ENCODE measurements at regions not wholly inside any gene's neighbourhood (a gene's known extent, or its start where the extent isn't known, plus 50 kb on each side); places are given as distances from the start of the nearest gene placed in this dataset.

DNA sequence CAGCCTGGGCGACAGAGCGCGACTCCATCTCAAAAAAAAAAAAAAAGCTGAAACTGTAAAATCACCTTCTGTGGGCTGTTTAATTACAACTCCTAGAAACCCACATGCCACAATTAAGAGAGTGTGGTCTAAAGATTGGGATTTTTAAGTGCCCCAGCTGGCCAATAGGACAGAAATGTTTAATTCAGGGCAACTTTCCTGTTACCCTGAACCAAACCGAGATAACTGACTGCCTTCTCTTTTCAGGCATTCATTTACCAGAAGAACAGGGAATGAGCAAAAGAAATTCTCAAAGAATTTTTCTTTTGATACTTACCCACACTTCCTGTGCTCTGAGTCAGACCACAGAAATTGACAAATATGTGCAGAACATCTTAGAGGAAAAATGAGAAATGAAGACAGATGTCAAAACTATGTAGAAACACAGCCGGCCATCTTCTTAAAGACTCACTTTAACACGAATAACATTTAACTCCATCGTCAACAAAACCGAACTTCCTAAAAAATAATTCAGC is 221.3 kb upstream of the DAPK1 start:
- Histone ChIP-seq H3K9me3 (replicated peaks; ENCODE audit: low read length) (no peaks in the 10 kb centered on the region), H3K36me3 (ENCODE audit: insufficient read depth, low read length) (no peaks in the 10 kb centered on the region), H3K9ac (ENCODE audit: low read depth, low read length) (peak overlapping the region; percentile 85), H3K4me1 (ENCODE audit: control insufficient read depth, insufficient read depth, low read length) (peaks cover 67% of the 10 kb centered on the region), H3K4me2 (ENCODE audit: low read length) (peak overlapping the region; percentile 74), H3K4me3 (ENCODE audit: low read length) (peak overlapping the region; percentile 55), H3K27me3 (ENCODE audit: control insufficient read depth, insufficient read depth, low read length) (no peaks in the 10 kb centered on the region)

DNA sequence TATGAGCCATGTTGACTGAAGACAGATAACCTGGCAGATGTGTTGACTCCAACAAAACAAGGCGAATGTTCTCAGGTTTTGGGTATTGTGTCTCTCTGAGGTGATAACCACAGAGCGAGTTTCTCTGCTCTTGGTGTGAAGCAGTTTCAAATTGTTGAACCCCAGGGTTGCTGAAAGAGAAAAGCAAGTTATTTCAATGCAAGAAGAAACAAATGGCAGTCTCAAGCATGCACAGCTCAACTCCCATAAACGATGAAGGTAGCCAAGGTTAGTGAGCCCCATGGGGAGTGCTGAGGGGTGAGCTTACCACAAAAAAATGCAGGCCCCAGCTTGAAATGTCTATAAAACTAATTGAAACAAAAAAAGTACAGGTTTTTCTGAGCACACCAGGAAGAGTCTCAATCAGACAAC is 220.8 kb upstream of the DAPK1 start:
- Histone ChIP-seq H3K9ac (ENCODE audit: low read depth, low read length) (peak overlapping the region; percentile 85), H3K4me1 (ENCODE audit: control insufficient read depth, insufficient read depth, low read length) (peaks cover 62% of the 10 kb centered on the region), H3K4me3 (ENCODE audit: low read length) (peak overlapping the region; percentile 55), H3K36me3 (ENCODE audit: insufficient read depth, low read length) (no peaks in the 10 kb centered on the region), H3K9me3 (replicated peaks; ENCODE audit: low read length) (no peaks in the 10 kb centered on the region), H3K4me2 (ENCODE audit: low read length) (peak overlapping the region; percentile 74), H3K27me3 (ENCODE audit: control insufficient read depth, insufficient read depth, low read length) (no peaks in the 10 kb centered on the region)

DNA sequence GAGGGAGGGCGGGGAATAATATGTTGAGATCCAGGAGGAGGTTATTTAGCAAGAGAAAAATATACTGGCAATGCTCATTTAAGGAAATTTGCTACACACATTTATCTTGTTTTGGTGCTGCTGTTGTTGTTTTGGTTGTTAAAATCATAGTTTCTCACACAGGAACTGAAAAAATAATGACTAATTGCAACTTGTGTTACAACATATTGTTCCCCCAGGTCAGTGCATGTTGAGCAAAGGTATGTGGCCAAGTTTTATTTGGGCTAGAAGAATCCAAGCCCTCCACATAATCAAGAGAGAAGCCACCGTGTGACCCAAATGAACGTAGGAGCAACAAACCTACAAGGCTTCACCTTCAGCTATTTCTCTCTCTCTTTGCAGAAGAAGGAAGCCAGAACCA is 220.3 kb upstream of the DAPK1 start:
- peak overlapping the region; percentile 74 for H3K4me2 ChIP-seq (ENCODE audit: low read length)
- H3K4me3 ChIP-seq (ENCODE audit: low read length): no peak overlapping the region
- H3K36me3 ChIP-seq (ENCODE audit: insufficient read depth, low read length): no peaks in the 10 kb centered on the region
- peaks cover 57% of the 10 kb centered on the region for H3K4me1 ChIP-seq (ENCODE audit: control insufficient read depth, insufficient read depth, low read length)
- H3K27me3 ChIP-seq (ENCODE audit: control insufficient read depth, insufficient read depth, low read length): no peaks in the 10 kb centered on the region
- peak overlapping the region; percentile 85 for H3K9ac ChIP-seq (ENCODE audit: low read depth, low read length)
- no peaks in the 10 kb centered on the region for H3K9me3 ChIP-seq (replicated peaks; ENCODE audit: low read length)

GRCh38 chr9:87278971-87279733 is 218.5 kb upstream of the DAPK1 start:
- Histone ChIP-seq H3K27me3 (ENCODE audit: control insufficient read depth, insufficient read depth, low read length) (no peaks in the 10 kb centered on the region), H3K9me3 (replicated peaks; ENCODE audit: low read length) (no peaks in the 10 kb centered on the region), H3K9ac (ENCODE audit: low read depth, low read length) (no peak overlapping the region), H3K36me3 (ENCODE audit: insufficient read depth, low read length) (no peaks in the 10 kb centered on the region), H3K4me3 (ENCODE audit: low read length) (no peak overlapping the region), H3K4me1 (ENCODE audit: control insufficient read depth, insufficient read depth, low read length) (peaks cover 50% of the 10 kb centered on the region), H3K4me2 (ENCODE audit: low read length) (no peak overlapping the region)

DNA sequence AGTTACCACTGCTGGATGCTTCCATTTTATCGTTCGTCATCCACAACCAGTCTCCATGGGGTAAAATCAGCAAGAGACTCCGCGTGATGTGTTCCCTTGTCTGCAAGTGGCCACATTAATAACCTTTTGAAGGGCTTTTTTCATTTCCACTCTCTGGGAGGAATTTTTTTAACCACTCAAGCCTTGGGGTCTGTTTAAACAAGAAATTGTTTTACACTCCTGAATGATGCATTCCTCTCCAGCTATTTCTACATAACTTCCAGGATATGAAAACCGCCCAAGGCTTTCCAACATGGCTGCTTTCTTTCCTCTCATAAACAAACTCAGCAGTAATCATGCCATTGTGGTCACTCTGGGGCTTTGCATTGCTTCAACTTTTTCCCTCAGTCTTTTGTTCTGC is 217.2 kb upstream of the DAPK1 start:
- H3K4me2 ChIP-seq (ENCODE audit: low read length): no peak overlapping the region
- no peaks in the 10 kb centered on the region for H3K9me3 ChIP-seq (replicated peaks; ENCODE audit: low read length)
- peaks cover 37% of the 10 kb centered on the region for H3K4me1 ChIP-seq (ENCODE audit: control insufficient read depth, insufficient read depth, low read length)
- no peaks in the 10 kb centered on the region for H3K36me3 ChIP-seq (ENCODE audit: insufficient read depth, low read length)
- no peaks in the 10 kb centered on the region for H3K27me3 ChIP-seq (ENCODE audit: control insufficient read depth, insufficient read depth, low read length)
- no peak overlapping the region for H3K9ac ChIP-seq (ENCODE audit: low read depth, low read length)
- no peak overlapping the region for H3K4me3 ChIP-seq (ENCODE audit: low read length)

DNA sequence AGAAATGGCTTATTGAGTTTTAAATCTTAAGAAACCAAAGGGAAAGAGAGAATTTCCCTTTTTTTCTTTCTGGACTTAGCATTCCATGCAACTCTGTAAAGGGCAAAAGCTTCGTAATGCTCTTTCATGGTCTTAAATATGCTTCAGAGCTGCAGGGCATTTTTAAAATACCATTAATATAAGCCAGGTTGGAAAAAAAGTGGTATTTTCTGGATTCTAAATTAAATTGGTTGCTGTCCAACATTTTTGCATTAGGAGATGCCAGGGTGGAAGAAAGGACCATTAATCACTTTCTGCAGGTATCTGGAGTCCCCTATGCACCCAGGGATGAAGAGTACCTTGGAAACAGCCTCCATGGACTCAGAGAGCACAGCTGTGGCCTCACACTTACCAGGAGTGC is 215.1 kb upstream of the DAPK1 start:
- H3K9ac ChIP-seq (ENCODE audit: low read depth, low read length): no peak overlapping the region
- no peaks in the 10 kb centered on the region for H3K36me3 ChIP-seq (ENCODE audit: insufficient read depth, low read length)
- peaks cover 18% of the 10 kb centered on the region for H3K4me1 ChIP-seq (ENCODE audit: control insufficient read depth, insufficient read depth, low read length)
- no peaks in the 10 kb centered on the region for H3K27me3 ChIP-seq (ENCODE audit: control insufficient read depth, insufficient read depth, low read length)
- no peak overlapping the region for H3K4me3 ChIP-seq (ENCODE audit: low read length)
- H3K4me2 ChIP-seq (ENCODE audit: low read length): no peak overlapping the region
- no peaks in the 10 kb centered on the region for H3K9me3 ChIP-seq (replicated peaks; ENCODE audit: low read length)

- no peak overlapping the region for H3K9ac ChIP-seq (ENCODE audit: low read depth, low read length)
- H3K4me1 ChIP-seq (ENCODE audit: control insufficient read depth, insufficient read depth, low read length): peaks cover 8% of the 10 kb centered on the region
- no peak overlapping the region for H3K4me2 ChIP-seq (ENCODE audit: low read length)
- no peak overlapping the region for H3K4me3 ChIP-seq (ENCODE audit: low read length)
- H3K27me3 ChIP-seq (ENCODE audit: control insufficient read depth, insufficient read depth, low read length): no peaks in the 10 kb centered on the region
- H3K9me3 ChIP-seq (replicated peaks; ENCODE audit: low read length): no peaks in the 10 kb centered on the region
- no peaks in the 10 kb centered on the region for H3K36me3 ChIP-seq (ENCODE audit: insufficient read depth, low read length)
Measured at GRCh38 chr9:87283585-87283984, 214.1 kb upstream of the DAPK1 start.

DNA sequence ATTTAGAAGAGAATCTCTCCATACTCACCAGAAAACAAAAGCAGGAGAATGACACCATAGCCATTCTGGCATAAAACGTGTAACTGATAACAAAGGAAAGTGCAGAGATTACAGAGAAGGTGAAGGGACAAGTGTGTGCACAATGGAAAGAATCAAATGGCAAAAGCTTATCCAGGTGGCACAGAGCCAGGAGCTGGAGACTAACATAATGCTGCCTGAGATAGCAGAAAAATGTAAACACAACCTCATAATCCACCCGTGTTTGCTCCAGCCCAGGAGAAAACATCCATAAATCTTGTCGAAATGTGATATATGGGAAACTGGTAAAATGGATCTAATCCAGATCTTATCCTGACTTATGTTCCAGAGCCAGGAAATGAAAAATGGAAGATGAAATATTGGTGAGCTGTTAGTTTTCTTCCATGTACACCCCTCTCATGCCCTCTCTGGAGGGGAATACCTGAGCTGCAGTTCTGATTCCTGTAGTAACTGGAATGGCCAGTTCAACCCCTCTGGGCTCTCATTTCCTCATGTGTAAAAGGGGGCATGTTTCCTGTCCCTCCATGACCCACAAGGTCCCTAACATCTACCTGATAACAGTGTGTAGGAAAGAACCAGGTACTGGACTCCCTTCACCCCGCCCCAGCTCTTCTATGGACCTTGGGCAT is 212.3 kb upstream of the DAPK1 start:
- no peak overlapping the region for H3K4me2 ChIP-seq (ENCODE audit: low read length)
- H3K4me3 ChIP-seq (ENCODE audit: low read length): no peak overlapping the region
- H3K9me3 ChIP-seq (replicated peaks; ENCODE audit: low read length): no peaks in the 10 kb centered on the region
- H3K27me3 ChIP-seq (ENCODE audit: control insufficient read depth, insufficient read depth, low read length): no peaks in the 10 kb centered on the region
- H3K36me3 ChIP-seq (ENCODE audit: insufficient read depth, low read length): no peaks in the 10 kb centered on the region
- peaks cover 9% of the 10 kb centered on the region for H3K4me1 ChIP-seq (ENCODE audit: control insufficient read depth, insufficient read depth, low read length)
- no peak overlapping the region for H3K9ac ChIP-seq (ENCODE audit: low read depth, low read length)

DNA sequence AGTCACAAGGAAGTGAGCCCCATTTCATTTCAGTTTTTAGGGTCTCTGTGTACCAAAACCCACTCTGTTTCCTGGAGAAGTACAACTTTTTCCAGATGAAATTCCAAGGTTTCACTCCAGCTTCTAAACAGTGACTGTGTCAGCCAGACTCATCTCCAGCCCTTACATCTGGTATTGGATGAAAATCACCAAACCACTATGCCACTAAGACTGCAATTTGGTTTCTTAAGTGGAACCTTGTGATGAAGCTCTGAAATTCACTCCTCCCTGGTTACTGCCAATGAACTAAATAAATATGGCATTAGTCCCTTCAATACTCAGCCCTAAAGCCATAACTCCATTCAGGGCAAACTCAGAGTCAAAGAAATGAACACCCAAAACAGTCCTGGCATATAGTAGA is 211.2 kb upstream of the DAPK1 start:
- H3K4me3 ChIP-seq (ENCODE audit: low read length): no peak overlapping the region
- H3K36me3 ChIP-seq (ENCODE audit: insufficient read depth, low read length): no peaks in the 10 kb centered on the region
- no peak overlapping the region for H3K9ac ChIP-seq (ENCODE audit: low read depth, low read length)
- no peaks in the 10 kb centered on the region for H3K9me3 ChIP-seq (replicated peaks; ENCODE audit: low read length)
- no peaks in the 10 kb centered on the region for H3K27me3 ChIP-seq (ENCODE audit: control insufficient read depth, insufficient read depth, low read length)
- H3K4me1 ChIP-seq (ENCODE audit: control insufficient read depth, insufficient read depth, low read length): peaks cover 20% of the 10 kb centered on the region
- H3K4me2 ChIP-seq (ENCODE audit: low read length): no peak overlapping the region

DNA sequence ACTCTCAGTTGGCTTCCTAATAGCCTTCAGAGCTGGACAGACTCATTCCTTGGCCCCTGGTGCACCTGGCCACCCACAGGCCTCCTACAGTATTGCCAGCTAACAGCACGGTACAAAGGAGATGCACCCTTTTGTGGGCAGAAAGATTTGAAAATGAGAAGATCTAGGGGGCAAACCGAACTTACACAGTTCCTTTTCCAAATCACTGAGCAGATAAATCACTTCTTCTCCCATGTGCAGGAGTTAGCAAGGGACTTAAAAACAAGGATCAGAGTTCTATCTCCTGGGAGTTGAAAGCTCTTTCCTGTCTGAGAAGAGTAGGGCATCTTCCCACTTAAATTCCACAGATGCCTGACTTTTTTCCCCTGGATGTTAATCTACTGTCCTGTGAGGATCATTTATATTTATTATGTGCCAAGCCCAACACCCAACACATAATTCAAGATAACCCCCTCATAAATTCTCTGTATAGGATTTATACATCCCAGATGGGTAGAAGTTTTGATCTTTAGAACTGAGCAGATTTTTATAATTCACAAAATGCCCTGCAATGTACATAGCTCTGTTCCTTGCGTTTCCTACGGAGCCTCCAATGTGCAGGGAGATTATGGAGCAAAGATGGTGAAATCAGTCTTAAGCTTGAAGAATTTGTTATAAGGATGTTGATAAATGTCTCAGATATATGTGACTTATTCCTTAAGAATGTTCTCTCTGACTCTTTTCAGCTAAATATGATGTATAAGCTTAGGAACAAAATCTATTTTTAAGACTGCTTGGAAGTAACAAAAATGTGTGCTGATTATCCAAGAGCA is 207.2 kb upstream of the DAPK1 start:
- Histone ChIP-seq H3K27me3 (ENCODE audit: control insufficient read depth, insufficient read depth, low read length) (no peaks in the 10 kb centered on the region), H3K4me3 (ENCODE audit: low read length) (no peak overlapping the region), H3K36me3 (ENCODE audit: insufficient read depth, low read length) (no peaks in the 10 kb centered on the region), H3K4me1 (ENCODE audit: control insufficient read depth, insufficient read depth, low read length) (peaks cover 30% of the 10 kb centered on the region), H3K9ac (ENCODE audit: low read depth, low read length) (peak overlapping the region; percentile 66), H3K4me2 (ENCODE audit: low read length) (peak overlapping the region; percentile 60), H3K9me3 (replicated peaks; ENCODE audit: low read length) (no peaks in the 10 kb centered on the region)

DNA sequence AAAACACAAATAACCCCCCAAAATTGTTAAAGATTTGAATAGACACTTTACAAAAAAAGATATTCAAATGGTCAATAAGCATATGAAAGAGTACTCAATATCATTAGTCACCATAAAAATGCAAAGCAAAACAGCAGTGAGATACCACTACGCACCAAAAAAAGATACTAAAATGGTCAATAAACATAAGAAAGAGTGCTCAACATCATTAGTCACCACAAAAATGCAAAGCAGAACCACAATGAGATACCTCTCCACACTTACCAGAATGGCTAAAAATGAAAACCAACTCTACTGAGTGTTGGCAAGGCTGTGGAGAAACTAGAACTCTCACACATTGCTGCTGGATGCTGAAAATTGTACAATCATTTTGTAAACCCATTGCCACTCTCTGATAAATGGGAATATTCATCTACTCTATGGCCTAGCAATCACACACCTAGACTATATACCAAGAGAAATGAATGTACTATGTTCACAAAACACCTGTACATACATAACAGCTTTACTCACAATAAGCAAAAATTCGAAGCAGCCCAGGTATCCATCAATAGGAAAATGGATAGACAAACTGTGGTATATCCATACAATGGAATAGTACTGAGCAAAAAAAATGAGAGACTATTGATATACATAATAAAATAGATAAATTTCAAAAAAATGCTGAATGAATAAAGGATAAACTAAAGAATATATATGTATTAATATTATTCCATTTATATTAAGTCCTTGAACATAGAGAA is 205.0 kb upstream of the DAPK1 start:
- Histone ChIP-seq H3K9ac (ENCODE audit: low read depth, low read length) (no peak overlapping the region), H3K36me3 (ENCODE audit: insufficient read depth, low read length) (no peaks in the 10 kb centered on the region), H3K4me3 (ENCODE audit: low read length) (no peak overlapping the region), H3K9me3 (replicated peaks; ENCODE audit: low read length) (no peaks in the 10 kb centered on the region), H3K27me3 (ENCODE audit: control insufficient read depth, insufficient read depth, low read length) (no peaks in the 10 kb centered on the region), H3K4me2 (ENCODE audit: low read length) (no peak overlapping the region), H3K4me1 (ENCODE audit: control insufficient read depth, insufficient read depth, low read length) (peaks cover 30% of the 10 kb centered on the region)

All from skeletal muscle satellite cell (primary cell).